Osteoblast (primary cell): ENCODE measurements at regions not wholly inside any gene's neighbourhood (a gene's known extent, or its start where the extent isn't known, plus 50 kb on each side); places are given as distances from the start of the nearest gene placed in this dataset.

Experiments
- DNase-seq: peaks from one replicate; pipeline ENCODE4 v3.0.0; 2011; ENCODE audit warnings: low spot score, mixed read lengths; ENCODE audit not compliant: insufficient read length; ENCODE audit errors: missing footprints
- H2AFZ ChIP-seq: 2 replicates; pipeline ENCODE4 v1.6.0; 2011; ENCODE audit warnings: mild to moderate bottlenecking, low read length
- H3K27ac ChIP-seq: 2 replicates; pipeline ENCODE4 v1.5.1; 2011; ENCODE audit warnings: mild to moderate bottlenecking, low read depth, low read length, moderate library complexity
- H3K27me3 ChIP-seq: 2 replicates; pipeline ENCODE4 v1.6.0; 2012; ENCODE audit warnings: mild to moderate bottlenecking, control low read depth, inconsistent platforms, low read length, moderate library complexity; ENCODE audit not compliant: insufficient read depth
- H3K36me3 ChIP-seq: 2 replicates; pipeline ENCODE4 v1.5.1; 2011; ENCODE audit warnings: mild to moderate bottlenecking, low read length, control low read depth, moderate library complexity; ENCODE audit not compliant: insufficient read depth
- H3K4me1 ChIP-seq: 2 replicates; pipeline ENCODE4 v1.5.1; 2011; ENCODE audit warnings: mild to moderate bottlenecking, low read length, control low read depth, moderate library complexity; ENCODE audit not compliant: insufficient read depth
- H3K4me2 ChIP-seq: 2 replicates; pipeline ENCODE4 v1.6.0; 2011; ENCODE audit warnings: mild to moderate bottlenecking, low read length; ENCODE audit not compliant: insufficient read depth
- H3K4me3 ChIP-seq: fragments of 200-600 bp; sonication (generic); 3 replicates; pipeline ENCODE4 v1.5.1; 2012; ENCODE audit warnings: mild to moderate bottlenecking, low read length, inconsistent platforms; ENCODE audit not compliant: insufficient read depth
- H3K79me2 ChIP-seq: 2 replicates; pipeline ENCODE4 v1.6.0; 2012; ENCODE audit warnings: mild to moderate bottlenecking, low read length, control low read depth, inconsistent platforms; ENCODE audit not compliant: insufficient read depth
- H3K9me3 ChIP-seq: 2 replicates; pipeline ENCODE4 v1.5.1; 2011; ENCODE audit warnings: low read depth, low read length, control low read depth
- H4K20me1 ChIP-seq: 2 replicates; pipeline ENCODE4 v1.6.0; 2012; ENCODE audit warnings: mild to moderate bottlenecking, low read length, control low read depth; ENCODE audit not compliant: insufficient read depth
- TF ChIP-seq, protein P1 (sequence below): IDR thresholded peaks from 2 replicates; pipeline ENCODE4 v1.5.1; 2011; ENCODE audit warnings: mild to moderate bottlenecking, low read depth, low read length, moderate library complexity; ENCODE audit errors: extremely low read depth

DNA sequence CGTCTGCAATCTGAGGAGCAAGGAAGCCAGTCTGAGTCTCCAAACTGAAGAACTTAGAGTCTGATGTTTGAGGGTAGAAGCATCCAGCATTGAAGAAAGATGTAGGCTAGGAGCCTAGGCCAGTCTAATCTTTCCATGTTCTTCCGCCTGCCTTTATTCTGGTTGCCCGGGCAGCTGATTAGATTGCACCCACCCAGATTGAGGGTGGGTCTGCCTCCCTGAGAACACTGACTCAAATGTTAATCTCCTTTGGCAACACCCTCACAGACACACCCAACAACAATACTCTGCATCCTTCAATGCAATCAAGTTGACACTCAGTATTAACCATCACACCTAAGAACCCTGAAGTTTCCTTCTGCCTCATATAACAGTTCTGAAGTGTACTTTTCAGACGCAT is 350.1 kb downstream of the RFPL4B start:
- TF ChIP-seq, protein P1, sequence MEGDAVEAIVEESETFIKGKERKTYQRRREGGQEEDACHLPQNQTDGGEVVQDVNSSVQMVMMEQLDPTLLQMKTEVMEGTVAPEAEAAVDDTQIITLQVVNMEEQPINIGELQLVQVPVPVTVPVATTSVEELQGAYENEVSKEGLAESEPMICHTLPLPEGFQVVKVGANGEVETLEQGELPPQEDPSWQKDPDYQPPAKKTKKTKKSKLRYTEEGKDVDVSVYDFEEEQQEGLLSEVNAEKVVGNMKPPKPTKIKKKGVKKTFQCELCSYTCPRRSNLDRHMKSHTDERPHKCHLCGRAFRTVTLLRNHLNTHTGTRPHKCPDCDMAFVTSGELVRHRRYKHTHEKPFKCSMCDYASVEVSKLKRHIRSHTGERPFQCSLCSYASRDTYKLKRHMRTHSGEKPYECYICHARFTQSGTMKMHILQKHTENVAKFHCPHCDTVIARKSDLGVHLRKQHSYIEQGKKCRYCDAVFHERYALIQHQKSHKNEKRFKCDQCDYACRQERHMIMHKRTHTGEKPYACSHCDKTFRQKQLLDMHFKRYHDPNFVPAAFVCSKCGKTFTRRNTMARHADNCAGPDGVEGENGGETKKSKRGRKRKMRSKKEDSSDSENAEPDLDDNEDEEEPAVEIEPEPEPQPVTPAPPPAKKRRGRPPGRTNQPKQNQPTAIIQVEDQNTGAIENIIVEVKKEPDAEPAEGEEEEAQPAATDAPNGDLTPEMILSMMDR = no peak
- Histone ChIP-seq H3K4me2 (no peak overlapping the region), H3K36me3 (no peaks in the 10 kb centered on the region), H3K27ac (no peak overlapping the region), H3K9me3 (no peaks in the 10 kb centered on the region), H2AFZ (no peak overlapping the region), H4K20me1 (no peaks in the 10 kb centered on the region), H3K4me1 (peaks cover 3% of the 10 kb centered on the region), H3K4me3 (no peak overlapping the region), H3K27me3 (no peaks in the 10 kb centered on the region), H3K79me2 (no peaks in the 10 kb centered on the region)
- no peak for DNase-seq

DNA sequence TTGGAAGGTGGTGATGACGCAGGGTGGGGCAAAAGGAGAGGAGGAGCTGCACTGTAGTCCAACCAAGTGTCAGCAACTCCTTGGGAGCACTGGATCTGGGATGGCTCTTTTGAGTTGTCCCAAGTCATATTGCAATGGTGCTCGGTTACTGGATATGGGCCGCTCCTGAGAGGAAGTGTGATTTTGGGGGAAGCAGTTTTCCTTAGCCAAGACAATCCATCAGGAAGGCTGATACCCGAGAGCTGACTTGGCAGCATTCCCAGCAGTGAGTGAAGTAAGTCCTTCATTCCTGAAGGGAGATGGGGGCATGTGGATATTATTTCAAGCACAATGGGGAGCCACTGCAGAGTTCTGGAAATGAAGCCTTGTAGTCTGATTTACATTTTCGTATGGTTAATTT is 354.1 kb downstream of the RFPL4B start:
- Histone ChIP-seq H3K9me3 (no peaks in the 10 kb centered on the region), H4K20me1 (no peaks in the 10 kb centered on the region), H2AFZ (no peak overlapping the region), H3K4me3 (no peak overlapping the region), H3K4me2 (no peak overlapping the region), H3K27ac (no peak overlapping the region), H3K27me3 (no peaks in the 10 kb centered on the region), H3K36me3 (no peaks in the 10 kb centered on the region), H3K79me2 (no peaks in the 10 kb centered on the region), H3K4me1 (peaks cover 3% of the 10 kb centered on the region)
- TF ChIP-seq, protein P1 = no peak
- no peak for DNase-seq

DNA sequence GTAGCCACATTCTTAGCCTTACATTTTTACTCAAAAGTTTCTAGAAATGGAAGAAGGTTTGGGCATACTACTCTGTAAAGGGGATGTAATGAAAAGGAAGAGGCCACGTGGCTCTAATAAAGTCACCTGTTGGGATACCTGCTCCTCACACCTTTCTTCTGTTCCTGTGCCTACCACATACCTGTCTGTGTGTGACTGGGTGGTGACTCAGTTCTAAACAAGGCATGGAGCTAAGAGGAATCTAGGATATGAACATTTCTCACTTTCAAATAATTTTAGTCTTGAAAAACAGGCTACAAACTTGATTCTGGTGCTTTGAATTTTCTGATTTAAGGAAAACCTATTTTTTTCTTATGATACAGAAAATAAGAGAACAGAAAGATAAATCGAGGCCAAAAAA is 363.6 kb downstream of the RFPL4B start:
- no peaks in the 10 kb centered on the region for H3K79me2 ChIP-seq
- H3K27ac ChIP-seq = no peak overlapping the region
- TF ChIP-seq, protein P1 = no peak
- H3K4me3 ChIP-seq = no peak overlapping the region
- no peak overlapping the region for H3K4me2 ChIP-seq
- H3K36me3 ChIP-seq = no peaks in the 10 kb centered on the region
- DNase-seq = no peak
- H4K20me1 ChIP-seq = no peaks in the 10 kb centered on the region
- H3K4me1 ChIP-seq = no peaks in the 10 kb centered on the region
- no peaks in the 10 kb centered on the region for H3K27me3 ChIP-seq
- H3K9me3 ChIP-seq = no peaks in the 10 kb centered on the region
- H2AFZ ChIP-seq = no peak overlapping the region

DNA sequence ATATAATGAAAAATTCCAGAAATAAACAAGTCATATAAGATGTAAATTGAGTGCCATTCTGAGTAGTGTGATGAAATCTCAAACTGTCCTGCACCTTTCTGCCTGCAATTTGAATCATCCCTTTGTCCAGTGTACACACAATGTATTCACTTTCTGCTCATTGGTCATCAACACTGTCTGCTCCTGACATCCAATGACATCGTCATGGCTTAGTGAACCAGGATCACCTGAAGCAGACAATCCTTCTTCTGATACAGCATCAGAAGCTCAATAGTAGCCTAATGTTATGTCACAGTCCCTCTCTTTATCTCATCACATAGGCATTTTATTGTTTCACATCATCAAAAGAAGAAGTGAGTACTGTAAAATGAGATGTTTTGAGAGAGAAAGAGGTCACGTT is 366.3 kb downstream of the RFPL4B start:
- TF ChIP-seq, protein P1 = no peak
- Histone ChIP-seq H3K4me2 (no peak overlapping the region), H3K4me1 (no peaks in the 10 kb centered on the region), H3K27ac (no peak overlapping the region), H2AFZ (no peak overlapping the region), H3K79me2 (no peaks in the 10 kb centered on the region), H4K20me1 (no peaks in the 10 kb centered on the region), H3K36me3 (no peaks in the 10 kb centered on the region), H3K4me3 (no peak overlapping the region), H3K9me3 (no peaks in the 10 kb centered on the region), H3K27me3 (no peaks in the 10 kb centered on the region)
- DNase-seq = no peak
